Transverse colon (tissue), 4 donors: ENCODE measurements at regions not wholly inside any gene's neighbourhood (a gene's known extent, or its start where the extent isn't known, plus 50 kb on each side); places are given as distances from the start of the nearest gene placed in this dataset.

Source experiments
- CTCF ChIP-seq, 5 experiments: fragments of 200-600 bp in 3 of 5; fragments of 450-650 bp in 2 of 5; sonication (generic) in 3 of 5; IDR thresholded peaks; 1 replicate in 2 of 5; 2 replicates in 3 of 5; pipeline ENCODE4 v1.5.1; 2016 to 2017; ENCODE audit warnings: antibody characterized with exemption in 5 of 5, inconsistent platforms in 3 of 5, mild to moderate bottlenecking in 2 of 5, moderate library complexity in 1 of 5
- EP300 ChIP-seq: sonication (generic); formaldehyde crosslinking; IDR thresholded peaks from one replicate; pipeline ENCODE4 v1.6.1; 2017; ENCODE audit warnings: antibody characterized with exemption, low read depth
- POLR2A ChIP-seq: fragments of 450-650 bp; IDR thresholded peaks from one replicate; pipeline ENCODE4 v1.6.1; 2016; ENCODE audit warnings: antibody characterized with exemption, mild to moderate bottlenecking, moderate library complexity
- POLR2AphosphoS5 ChIP-seq, 3 donors: sonication (generic); formaldehyde crosslinking; IDR thresholded peaks; one replicate each; pipeline ENCODE4 v1.6.1; 2016; ENCODE audit warnings: antibody characterized with exemption in 3 of 3

DNA sequence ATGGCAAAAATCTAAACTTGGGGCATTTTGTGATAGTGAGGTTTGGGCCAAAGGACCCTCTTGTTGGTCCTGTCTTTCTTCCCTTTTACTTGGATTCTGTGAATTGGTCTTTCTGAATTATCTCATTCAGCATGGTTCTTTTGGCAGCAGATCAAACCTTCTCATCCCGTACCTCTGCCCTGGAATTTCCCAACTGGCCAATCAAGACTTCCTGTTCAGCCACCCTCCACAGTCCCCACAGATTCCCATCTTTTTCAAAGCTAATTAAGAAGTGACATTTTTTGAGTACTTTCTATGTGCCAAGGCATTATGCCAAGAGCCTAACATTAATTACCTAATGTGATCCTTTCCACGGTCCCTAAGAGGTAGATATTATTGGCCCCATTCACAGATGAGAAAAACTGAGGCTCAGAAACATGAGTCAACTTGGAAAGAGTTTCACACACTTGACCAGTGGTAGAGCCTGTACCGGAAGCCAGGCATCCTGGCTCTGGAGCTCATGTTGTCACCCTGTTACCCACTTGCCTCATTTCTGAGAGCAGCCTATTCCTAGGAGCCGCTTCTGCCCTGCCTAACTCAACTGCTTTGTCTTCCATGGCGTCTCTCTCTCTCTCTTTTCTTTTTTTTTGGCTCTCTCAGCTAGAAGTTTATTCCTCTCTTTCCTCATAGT, 135.9 kb downstream of the C12orf75 start:
- no peak for TF ChIP-seq CTCF (IDR thresholded peaks at IDR 0.05)
- no peak for TF ChIP-seq POLR2AphosphoS5 (IDR thresholded peaks at IDR 0.05)
- TF ChIP-seq EP300: no peak
- no peak for TF ChIP-seq POLR2A
